Common myeloid progenitor, CD34-positive (primary cell): ENCODE measurements at regions not wholly inside any gene's neighbourhood (a gene's known extent, or its start where the extent isn't known, plus 50 kb on each side); places are given as distances from the start of the nearest gene placed in this dataset.

Experiments
- CTCF ChIA-PET: fragments of 350-600 bp; sonication (Branson Sonifier 250); formaldehyde crosslinking; loops from one replicate; lab custom pipeline; 2021; ENCODE audit warnings: antibody characterized with exemption; lab: Charles Lee
- POLR2A ChIA-PET: fragments of 350-600 bp; sonication (Branson Sonifier 250); formaldehyde crosslinking; loops from one replicate; lab custom pipeline; 2021; ENCODE audit warnings: antibody characterized with exemption; lab: Charles Lee
- DNase-seq, 3 donors: peaks; one replicate each; pipeline versions ENCODE4 v3.0.0 to v3.0.0-alpha.2; 2013
- H3K27ac ChIP-seq, 2 experiments: 1 replicate in 1 of 2; 2 replicates in 1 of 2; pipeline ENCODE4 v1.7.0; 2013; ENCODE audit warnings: inconsistent platforms in 2 of 2, low read length in 2 of 2, mild to moderate bottlenecking in 2 of 2, low read depth in 1 of 2, moderate library complexity in 1 of 2; ENCODE audit not compliant: severe bottlenecking in 2 of 2, insufficient read depth in 1 of 2, poor library complexity in 1 of 2
- H3K27me3 ChIP-seq, 5 experiments: replicated peaks in 2 of 5; 1 replicate in 3 of 5; 2 replicates in 2 of 5; pipeline versions ENCODE4 v1.6.1 to v1.7.0; 2013; ENCODE audit warnings: low read length in 4 of 5, mild to moderate bottlenecking in 2 of 5, moderate library complexity in 2 of 5, inconsistent platforms in 1 of 5; ENCODE audit not compliant: insufficient read depth in 5 of 5, control insufficient read depth in 4 of 5
- H3K36me3 ChIP-seq, 4 experiments: 1 replicate in 2 of 4; 2 replicates in 2 of 4; pipeline versions ENCODE4 v1.6.1 to v1.7.0; 2013; ENCODE audit warnings: low read length in 3 of 4, control low read depth in 1 of 4, mild to moderate bottlenecking in 1 of 4; ENCODE audit not compliant: control insufficient read depth in 4 of 4, insufficient read depth in 4 of 4
- H3K4me1 ChIP-seq, 4 experiments: 1 replicate in 3 of 4; 2 replicates in 1 of 4; pipeline versions ENCODE4 v1.6.1 to v1.7.1; 2013; ENCODE audit warnings: low read length in 3 of 4, mild to moderate bottlenecking in 3 of 4, control low read depth in 1 of 4, inconsistent platforms in 1 of 4, moderate library complexity in 1 of 4; ENCODE audit not compliant: control insufficient read depth in 4 of 4, insufficient read depth in 4 of 4; ENCODE audit errors: control extremely low read depth in 1 of 4
- H3K4me3 ChIP-seq, 7 experiments: 1 replicate in 4 of 7; 2 replicates in 3 of 7; pipeline versions ENCODE4 v1.5.1 to v1.7.0; 2013; ENCODE audit warnings: mild to moderate bottlenecking in 7 of 7, low read length in 6 of 7, moderate library complexity in 6 of 7, inconsistent platforms in 2 of 7, low read depth in 2 of 7, control low read depth in 1 of 7; ENCODE audit not compliant: insufficient read depth in 4 of 7, control insufficient read depth in 1 of 7; ENCODE audit errors: extremely low read depth in 1 of 7
- H3K9me3 ChIP-seq, 5 experiments: 1 replicate in 4 of 5; 2 replicates in 1 of 5; pipeline versions ENCODE4 v1.6.1 to v1.7.1; 2013; ENCODE audit warnings: low read length in 4 of 5, mild to moderate bottlenecking in 2 of 5, inconsistent platforms in 1 of 5, low read depth in 1 of 5, moderate library complexity in 1 of 5; ENCODE audit not compliant: control insufficient read depth in 4 of 5, insufficient read depth in 2 of 5; ENCODE audit errors: control extremely low read depth in 1 of 5
- WGBS: methylation state at CpG from one replicate; pipeline ENCODE4 v1.1.5; 2013; ENCODE audit not compliant: insufficient coverage; 5-methylcytosine and 5-hydroxymethylcytosine counted together

GRCh38 chr7:124597509-124597908 is 168.1 kb downstream of the GPR37 start:
- Histone ChIP-seq H3K27ac (no peak overlapping the region), H3K36me3 (no peaks in the 10 kb centered on the region), H3K4me3 (no peak overlapping the region), H3K4me1 (no peaks in the 10 kb centered on the region), H3K9me3 (no peaks in the 10 kb centered on the region), H3K27me3 (no peaks in the 10 kb centered on the region)
- DNase-seq = no peak
- ChIA-PET CTCF (no interaction called here), POLR2A (no interaction called here)

DNA sequence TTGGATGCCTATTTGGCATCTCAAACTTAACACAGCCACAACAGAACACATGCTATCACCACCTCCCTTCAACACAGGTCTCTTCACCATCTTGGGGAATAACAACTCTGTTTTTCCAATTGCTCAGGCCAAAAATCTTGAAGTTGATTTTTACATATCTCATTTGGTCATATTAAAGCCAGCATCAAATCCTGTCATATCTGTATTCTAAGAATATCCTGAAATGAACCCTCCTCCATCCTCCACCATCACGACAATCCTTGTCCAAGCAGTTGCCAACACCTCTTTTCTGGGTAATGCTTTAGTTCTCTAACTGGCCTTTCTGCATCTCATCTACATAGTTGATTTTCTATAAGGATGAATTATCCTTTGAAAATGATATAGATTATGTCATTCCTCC is 168.7 kb downstream of the GPR37 start:
- H3K4me1 ChIP-seq = no peaks in the 10 kb centered on the region
- no peak overlapping the region for H3K4me3 ChIP-seq
- POLR2A ChIA-PET = no interaction called here
- CTCF ChIA-PET = no interaction called here
- H3K27ac ChIP-seq = no peak overlapping the region
- H3K27me3 ChIP-seq = no peaks in the 10 kb centered on the region
- no peaks in the 10 kb centered on the region for H3K36me3 ChIP-seq
- no peaks in the 10 kb centered on the region for H3K9me3 ChIP-seq
- no CpG with 5 or more reads among the region's 1 CpG for WGBS
- DNase-seq = no peak

GRCh38 chr7:124590814-124591213 is 174.8 kb downstream of the GPR37 start:
- ChIA-PET CTCF (no interaction called here), POLR2A (no interaction called here)
- Histone ChIP-seq H3K9me3 (no peaks in the 10 kb centered on the region), H3K4me1 (no peaks in the 10 kb centered on the region), H3K27ac (no peak overlapping the region), H3K27me3 (no peaks in the 10 kb centered on the region), H3K36me3 (no peaks in the 10 kb centered on the region), H3K4me3 (no peak overlapping the region)
- no peak for DNase-seq
- no CpG with 5 or more reads among the region's 2 CpGs for WGBS

GRCh38 chr7:124577256-124577655 is 188.3 kb downstream of the GPR37 start:
- H3K4me3 ChIP-seq = no peak overlapping the region
- no CpG with 5 or more reads among the region's 2 CpGs for WGBS

DNA sequence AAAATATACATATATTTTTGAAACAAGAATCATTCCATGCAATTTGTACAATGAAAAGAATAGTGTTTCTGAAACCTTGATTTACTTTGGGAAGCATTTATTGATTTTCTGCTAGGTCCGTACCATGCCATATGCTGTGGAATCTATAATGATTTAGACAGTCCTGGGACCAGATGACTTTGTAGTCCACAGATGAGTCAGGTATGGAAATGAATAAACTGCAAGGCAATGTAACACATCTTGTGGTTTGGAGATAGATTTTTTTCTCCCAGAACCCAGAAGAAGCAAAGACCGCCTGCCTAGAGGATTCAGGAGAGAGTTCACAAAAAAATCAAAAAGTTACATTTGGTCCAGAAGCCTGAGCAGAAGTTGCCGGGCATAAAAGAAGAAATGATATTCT is 190.4 kb downstream of the GPR37 start:
- no peak overlapping the region for H3K27ac ChIP-seq
- DNase-seq = no peak
- CTCF ChIA-PET = no interaction called here
- H3K27me3 ChIP-seq = no peaks in the 10 kb centered on the region
- no peaks in the 10 kb centered on the region for H3K4me1 ChIP-seq
- no peaks in the 10 kb centered on the region for H3K9me3 ChIP-seq
- no peaks in the 10 kb centered on the region for H3K36me3 ChIP-seq
- H3K4me3 ChIP-seq = no peak overlapping the region
- WGBS = 84% methylated on average over 3 of the region's 3 CpGs
- POLR2A ChIA-PET = no interaction called here

More at GRCh38 chr7:124577256-124577655, 188.3 kb downstream of the GPR37 start:
- H3K4me1 ChIP-seq = no peaks in the 10 kb centered on the region
- no peaks in the 10 kb centered on the region for H3K27me3 ChIP-seq
- H3K36me3 ChIP-seq = no peaks in the 10 kb centered on the region
- POLR2A ChIA-PET = no interaction called here
- no peak overlapping the region for H3K27ac ChIP-seq
- no peak for DNase-seq
- peaks cover 0 to 1% (median 0%) of the 10 kb centered on the region in 5 experiments for H3K9me3 ChIP-seq
- CTCF ChIA-PET = no interaction called here

DNA sequence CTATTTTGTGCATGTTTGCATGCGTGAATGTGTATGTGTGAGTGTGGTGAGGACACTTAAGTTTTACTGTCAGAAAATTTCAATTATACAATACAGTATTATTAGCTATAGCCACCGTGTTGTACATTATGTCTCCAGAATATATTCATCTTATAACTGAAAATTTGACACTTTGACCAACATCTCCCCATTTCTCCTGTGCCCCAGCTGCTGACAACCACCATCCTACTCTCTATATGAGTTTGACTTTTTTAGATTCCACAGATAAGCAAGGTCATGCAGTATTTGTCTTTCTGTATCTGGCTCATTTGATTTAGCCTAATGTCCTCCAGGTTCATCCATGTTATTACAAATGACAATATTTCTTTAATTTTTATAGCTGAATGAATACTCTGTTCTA is 195.0 kb downstream of the GPR37 start:
- POLR2A ChIA-PET = no interaction called here

GRCh38 chr7:124566583-124566982 is 199.0 kb downstream of the GPR37 start:
- no peaks in the 10 kb centered on the region for H3K9me3 ChIP-seq
- H3K27me3 ChIP-seq = no peaks in the 10 kb centered on the region
- H3K4me3 ChIP-seq = no peak overlapping the region
- no peak overlapping the region for H3K27ac ChIP-seq
- H3K4me1 ChIP-seq = no peaks in the 10 kb centered on the region
- DNase-seq = no peak
- ChIA-PET CTCF (no interaction called here), POLR2A (no interaction called here)
- H3K36me3 ChIP-seq = no peaks in the 10 kb centered on the region
- WGBS = 100% methylated on average over 2 of the region's 5 CpGs

More for the DNA sequence above, 195.0 kb downstream of the GPR37 start:
- CTCF ChIA-PET = no interaction called here
- Histone ChIP-seq H3K27me3 (no peaks in the 10 kb centered on the region), H3K4me1 (no peaks in the 10 kb centered on the region), H3K9me3 (no peaks in the 10 kb centered on the region), H3K27ac (no peak overlapping the region), H3K4me3 (no peak overlapping the region), H3K36me3 (no peaks in the 10 kb centered on the region)
- WGBS = no CpG with 5 or more reads among the region's 2 CpGs
- DNase-seq = no peak
